Thyroid gland (tissue), 4 donors: ENCODE measurements at regions not wholly inside any gene's neighbourhood (a gene's known extent, or its start where the extent isn't known, plus 50 kb on each side); places are given as distances from the start of the nearest gene placed in this dataset.

ENCODE experiments used
- POLR2A ChIP-seq, 2 donors: fragments of 450-650 bp; IDR thresholded peaks; one replicate each; pipeline ENCODE4 v1.6.1; 2017; ENCODE audit warnings: antibody characterized with exemption in 2 of 2, mild to moderate bottlenecking in 2 of 2, moderate library complexity in 1 of 2
- TF ChIP-seq, protein P1 (sequence below), 6 experiments: fragments of 200-600 bp in 3 of 6; fragments of 450-650 bp in 3 of 6; sonication (generic) in 3 of 6; IDR thresholded peaks; one replicate each; pipeline ENCODE4 v1.5.1; 2016 to 2019; ENCODE audit warnings: antibody characterized with exemption in 6 of 6, mild to moderate bottlenecking in 2 of 6, inconsistent platforms in 1 of 6, moderate library complexity in 1 of 6

DNA sequence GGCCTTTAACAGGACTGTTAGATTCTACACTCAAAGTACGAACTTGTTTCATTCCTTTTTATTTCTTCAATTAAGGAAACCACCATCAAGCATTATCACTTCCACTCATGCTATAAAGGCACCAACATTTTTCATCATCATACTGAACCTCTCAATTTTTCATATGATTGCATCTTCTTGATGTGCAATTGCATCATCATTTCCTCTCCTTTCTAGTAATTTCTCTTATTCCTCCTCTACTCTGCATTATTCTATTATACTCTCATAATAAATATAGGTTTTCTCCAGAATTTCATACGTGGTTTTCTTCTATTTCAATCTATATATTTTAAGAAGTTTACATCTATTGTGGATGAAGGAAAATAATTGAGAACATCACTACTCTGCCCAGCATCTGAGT, 506.2 kb upstream of the ZNF385D start:
- TF ChIP-seq, protein P1, sequence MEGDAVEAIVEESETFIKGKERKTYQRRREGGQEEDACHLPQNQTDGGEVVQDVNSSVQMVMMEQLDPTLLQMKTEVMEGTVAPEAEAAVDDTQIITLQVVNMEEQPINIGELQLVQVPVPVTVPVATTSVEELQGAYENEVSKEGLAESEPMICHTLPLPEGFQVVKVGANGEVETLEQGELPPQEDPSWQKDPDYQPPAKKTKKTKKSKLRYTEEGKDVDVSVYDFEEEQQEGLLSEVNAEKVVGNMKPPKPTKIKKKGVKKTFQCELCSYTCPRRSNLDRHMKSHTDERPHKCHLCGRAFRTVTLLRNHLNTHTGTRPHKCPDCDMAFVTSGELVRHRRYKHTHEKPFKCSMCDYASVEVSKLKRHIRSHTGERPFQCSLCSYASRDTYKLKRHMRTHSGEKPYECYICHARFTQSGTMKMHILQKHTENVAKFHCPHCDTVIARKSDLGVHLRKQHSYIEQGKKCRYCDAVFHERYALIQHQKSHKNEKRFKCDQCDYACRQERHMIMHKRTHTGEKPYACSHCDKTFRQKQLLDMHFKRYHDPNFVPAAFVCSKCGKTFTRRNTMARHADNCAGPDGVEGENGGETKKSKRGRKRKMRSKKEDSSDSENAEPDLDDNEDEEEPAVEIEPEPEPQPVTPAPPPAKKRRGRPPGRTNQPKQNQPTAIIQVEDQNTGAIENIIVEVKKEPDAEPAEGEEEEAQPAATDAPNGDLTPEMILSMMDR (IDR thresholded peaks at IDR 0.05): no peak
- no peak for TF ChIP-seq POLR2A (IDR thresholded peaks at IDR 0.05)
